Endodermal cell (in vitro differentiated cells): ENCODE measurements at regions not wholly inside any gene's neighbourhood (a gene's known extent, or its start where the extent isn't known, plus 50 kb on each side); places are given as distances from the start of the nearest gene placed in this dataset.
A peak's percentile ranks its signal among the peaks of the same experiment; 100 is the strongest.

Experiments
- DNase-seq: peaks from one replicate; pipeline ENCODE4 v3.0.0-alpha.2; 2017
- H3K27ac ChIP-seq: 2 replicates; pipeline ENCODE4 v1.5.1; 2013; ENCODE audit warnings: mild to moderate bottlenecking, low read depth, low read length, moderate library complexity
- H3K27me3 ChIP-seq: 2 replicates; pipeline ENCODE4 v1.6.1; 2013; ENCODE audit warnings: mild to moderate bottlenecking, low read length, moderate library complexity; ENCODE audit not compliant: insufficient read depth, control insufficient read depth, poor library complexity, severe bottlenecking
- H3K36me3 ChIP-seq: 2 replicates; pipeline ENCODE4 v1.7.0; 2013; ENCODE audit warnings: mild to moderate bottlenecking, low read length, moderate library complexity; ENCODE audit not compliant: control insufficient read depth, insufficient read depth
- H3K4me1 ChIP-seq: one replicate; pipeline ENCODE4 v1.7.0; 2013; ENCODE audit warnings: low read length; ENCODE audit not compliant: control insufficient read depth, insufficient read depth
- H3K4me3 ChIP-seq: 2 replicates; pipeline ENCODE4 v1.5.1; 2013; ENCODE audit warnings: mild to moderate bottlenecking, low read length, moderate library complexity
- H3K9ac ChIP-seq: 2 replicates; pipeline ENCODE4 v1.6.1; 2013; ENCODE audit warnings: mild to moderate bottlenecking, low read length, moderate library complexity; ENCODE audit not compliant: poor library complexity, severe bottlenecking; ENCODE audit errors: extremely low read depth
- H3K9me3 ChIP-seq: 2 replicates; pipeline ENCODE4 v1.6.1; 2013; ENCODE audit warnings: mild to moderate bottlenecking, low read length, moderate library complexity; ENCODE audit not compliant: control insufficient read depth
- H3K27ac Mint-ChIP-seq: 2 replicates; pipeline ENCODE4 v1.8.0; 2020; ENCODE audit warnings: mixed read lengths
- H3K27me3 Mint-ChIP-seq: 2 replicates; pipeline ENCODE4 v1.8.0; 2021; ENCODE audit warnings: mild to moderate bottlenecking, mixed read lengths; ENCODE audit not compliant: insufficient read depth
- H3K36me3 Mint-ChIP-seq: 2 replicates; pipeline ENCODE4 v1.8.0; 2020; ENCODE audit warnings: low read depth, mixed read lengths
- H3K4me1 Mint-ChIP-seq: 2 replicates; pipeline ENCODE4 v1.8.0; 2020; ENCODE audit warnings: mixed read lengths
- H3K4me3 Mint-ChIP-seq: 2 replicates; pipeline ENCODE4 v1.8.0; 2020; ENCODE audit warnings: mild to moderate bottlenecking, moderate library complexity, mixed read lengths
- H3K9me3 Mint-ChIP-seq: 2 replicates; pipeline ENCODE4 v1.8.0; 2020; ENCODE audit warnings: mild to moderate bottlenecking, mixed read lengths
- CTCF ChIP-seq: fragments of 200-600 bp; sonication (generic); conservative IDR thresholded peaks from 2 replicates; pipeline ENCODE4 v1.5.0; 2021; ENCODE audit warnings: antibody characterized with exemption, mild to moderate bottlenecking
- WGBS, 2 experiments: methylation state at CpG; one replicate each; pipeline versions ENCODE4 v1.1.5 to v1.1.7; 2013; ENCODE audit warnings: missing lambda C conversion rate in 2 of 2, mixed read lengths in 1 of 2; ENCODE audit not compliant: insufficient coverage in 1 of 2, insufficient read length in 1 of 2; 5-methylcytosine and 5-hydroxymethylcytosine counted together

GRCh38 chr4:31148990-31149389 is 428.8 kb downstream of the PCDH7 start:
- peak overlapping the region; percentile 3 for H3K4me3 ChIP-seq
- peak overlapping the region; percentile 8 for H3K27ac Mint-ChIP-seq
- H3K27me3 ChIP-seq = no peaks in the 10 kb centered on the region
- H3K4me1 ChIP-seq = no peaks in the 10 kb centered on the region
- H3K9me3 ChIP-seq = no peaks in the 10 kb centered on the region
- peaks cover 6% of the 10 kb centered on the region for H3K36me3 ChIP-seq
- no peak overlapping the region for H3K9ac ChIP-seq
- no peak for DNase-seq
- peaks cover 7% of the 10 kb centered on the region for H3K36me3 Mint-ChIP-seq
- no peak for TF ChIP-seq CTCF
- no peaks in the 10 kb centered on the region for H3K9me3 Mint-ChIP-seq
- H3K4me1 Mint-ChIP-seq = peaks cover 15% of the 10 kb centered on the region
- WGBS, 2 experiments = 26% methylated on average over 1 of the region's 1 CpG; no CpG with 5 or more reads in 1 of the 2 experiments
- no peak overlapping the region for H3K4me3 Mint-ChIP-seq
- H3K27me3 Mint-ChIP-seq = no peaks in the 10 kb centered on the region
- no peak overlapping the region for H3K27ac ChIP-seq

GRCh38 chr4:31156221-31156620 is 436.1 kb downstream of the PCDH7 start:
- Histone ChIP-seq H3K27ac (no peak overlapping the region), H3K36me3 (no peaks in the 10 kb centered on the region), H3K9me3 (no peaks in the 10 kb centered on the region), H3K4me3 (no peak overlapping the region), H3K9ac (no peak overlapping the region), H3K27me3 (no peaks in the 10 kb centered on the region), H3K4me1 (no peaks in the 10 kb centered on the region)
- no peaks in the 10 kb centered on the region for H3K9me3 Mint-ChIP-seq
- H3K27ac Mint-ChIP-seq = no peak overlapping the region
- no peaks in the 10 kb centered on the region for H3K36me3 Mint-ChIP-seq
- H3K27me3 Mint-ChIP-seq = no peaks in the 10 kb centered on the region
- 90 to 100% methylated on average over 1 of the region's 1 CpG for WGBS, 2 experiments
- no peaks in the 10 kb centered on the region for H3K4me1 Mint-ChIP-seq
- no peak for TF ChIP-seq CTCF
- H3K4me3 Mint-ChIP-seq = no peak overlapping the region
- no peak for DNase-seq

GRCh38 chr4:31160146-31160545 is 440.0 kb downstream of the PCDH7 start:
- 50 to 82% methylated on average over 2 to 3 of the region's 3 CpGs for WGBS, 2 experiments
- Mint-ChIP-seq H3K4me3 (no peak overlapping the region), H3K4me1 (no peaks in the 10 kb centered on the region), H3K36me3 (no peaks in the 10 kb centered on the region), H3K27ac (no peak overlapping the region), H3K9me3 (no peaks in the 10 kb centered on the region), H3K27me3 (no peaks in the 10 kb centered on the region)
- Histone ChIP-seq H3K9ac (no peak overlapping the region), H3K9me3 (no peaks in the 10 kb centered on the region), H3K4me1 (no peaks in the 10 kb centered on the region), H3K36me3 (no peaks in the 10 kb centered on the region), H3K4me3 (no peak overlapping the region), H3K27ac (no peak overlapping the region), H3K27me3 (no peaks in the 10 kb centered on the region)
- DNase-seq = no peak
- TF ChIP-seq CTCF = no peak
